Neuronal stem cell (in vitro differentiated cells): ENCODE measurements at regions not wholly inside any gene's neighbourhood (a gene's known extent, or its start where the extent isn't known, plus 50 kb on each side); places are given as distances from the start of the nearest gene placed in this dataset.
"Not testable (repeated sequence)": the region's sequence is repeated elsewhere in the genome, so short reads cannot be mapped to it uniquely, and the experiment has no call there.

ENCODE experiments used
- DNase-seq: peaks from one replicate; pipeline ENCODE4 v3.0.0-alpha.2; 2013; ENCODE audit warnings: low spot score
- H2AFZ ChIP-seq: one replicate; pipeline ENCODE4 v1.6.1; 2013; ENCODE audit warnings: mild to moderate bottlenecking, low read length, inconsistent platforms
- H2AK5ac ChIP-seq: 2 replicates; pipeline ENCODE4 v1.6.1; 2013; ENCODE audit warnings: low read depth, mild to moderate bottlenecking, inconsistent platforms, low read length, moderate library complexity, mixed read lengths
- H2BK120ac ChIP-seq: 2 replicates; pipeline ENCODE4 v1.6.1; 2013; ENCODE audit warnings: low read depth, mild to moderate bottlenecking, inconsistent platforms, low read length, moderate library complexity, mixed read lengths
- H2BK12ac ChIP-seq: one replicate; pipeline ENCODE4 v1.6.1; 2013; ENCODE audit warnings: low read length, inconsistent platforms
- H2BK15ac ChIP-seq: 2 replicates; pipeline ENCODE4 v1.6.1; 2013; ENCODE audit warnings: mild to moderate bottlenecking, low read length, inconsistent platforms, mixed read lengths
- H2BK5ac ChIP-seq: one replicate; pipeline ENCODE4 v1.6.1; 2013; ENCODE audit warnings: inconsistent platforms, mild to moderate bottlenecking, low read length, moderate library complexity
- H3K14ac ChIP-seq: one replicate; pipeline ENCODE4 v1.6.1; 2013; ENCODE audit warnings: low read length, inconsistent platforms
- H3K18ac ChIP-seq: 2 replicates; pipeline ENCODE4 v1.6.1; 2013; ENCODE audit warnings: low read length, inconsistent platforms
- H3K23ac ChIP-seq: 2 replicates; pipeline ENCODE4 v1.6.1; 2013; ENCODE audit warnings: low read depth, mild to moderate bottlenecking, mixed read lengths, low read length, inconsistent platforms; ENCODE audit not compliant: poor library complexity
- H3K27ac ChIP-seq: replicated peaks from 3 replicates; pipeline ENCODE4 v1.5.1; 2013; ENCODE audit warnings: low read length, inconsistent platforms
- H3K27me3 ChIP-seq, 3 experiments: 2 replicates each; pipeline ENCODE4 v1.6.1; 2013; ENCODE audit warnings: low read length in 3 of 3, mild to moderate bottlenecking in 2 of 3, inconsistent platforms in 1 of 3, low read depth in 1 of 3, mixed read lengths in 1 of 3, moderate library complexity in 1 of 3; ENCODE audit not compliant: control insufficient read depth in 3 of 3, insufficient read depth in 3 of 3
- H3K36me3 ChIP-seq, 2 donors: replicated peaks in 1 of 2; 2 replicates each; pipeline ENCODE4 v1.6.1; 2013; ENCODE audit warnings: low read length in 2 of 2; ENCODE audit not compliant: control insufficient read depth in 2 of 2, insufficient read depth in 2 of 2
- H3K4ac ChIP-seq: 2 replicates; pipeline ENCODE4 v1.6.1; 2013; ENCODE audit warnings: inconsistent platforms, mild to moderate bottlenecking, low read length, moderate library complexity
- H3K4me1 ChIP-seq, 2 donors: 1 replicate in 1 of 2; 2 replicates in 1 of 2; pipeline ENCODE4 v1.6.1; 2013; ENCODE audit warnings: low read length in 2 of 2, low read depth in 1 of 2; ENCODE audit not compliant: control insufficient read depth in 2 of 2, insufficient read depth in 1 of 2
- H3K4me2 ChIP-seq: one replicate; pipeline ENCODE4 v1.6.1; 2013; ENCODE audit warnings: mild to moderate bottlenecking, low read length, inconsistent platforms; ENCODE audit not compliant: insufficient read depth, poor library complexity, severe bottlenecking
- H3K4me3 ChIP-seq, 2 donors: 2 replicates each; pipeline ENCODE4 v1.5.1; 2013; ENCODE audit warnings: low read length in 2 of 2, mild to moderate bottlenecking in 2 of 2, inconsistent platforms in 1 of 2, moderate library complexity in 1 of 2
- H3K79me1 ChIP-seq: one replicate; pipeline ENCODE4 v1.6.1; 2013; ENCODE audit warnings: low read depth, mild to moderate bottlenecking, inconsistent platforms, low read length, moderate library complexity
- H3K9ac ChIP-seq: one replicate; pipeline ENCODE4 v1.6.1; 2013; ENCODE audit warnings: mild to moderate bottlenecking, low read depth, low read length, inconsistent platforms; ENCODE audit not compliant: poor library complexity
- H3K9me3 ChIP-seq, 2 donors: replicated peaks in 1 of 2; 2 replicates each; pipeline versions ENCODE3 to v1.6.1; 2013; ENCODE audit warnings: low read length in 2 of 2, mild to moderate bottlenecking in 2 of 2, inconsistent platforms in 1 of 2, low read depth in 1 of 2, mixed read lengths in 1 of 2, moderate library complexity in 1 of 2; ENCODE audit not compliant: control insufficient read depth in 2 of 2, insufficient read depth in 1 of 2
- H4K8ac ChIP-seq: one replicate; pipeline ENCODE4 v1.6.1; 2013; ENCODE audit warnings: low read depth, mild to moderate bottlenecking, inconsistent platforms, low read length, moderate library complexity
- H4K91ac ChIP-seq: one replicate; pipeline ENCODE4 v1.6.1; 2013; ENCODE audit warnings: low read length, low read depth, mild to moderate bottlenecking, inconsistent platforms; ENCODE audit not compliant: poor library complexity
- WGBS, 2 donors: extraction: QIAGEN DNeasy Blood & Tissue Kit; methylation state at CpG; one replicate each; pipeline ENCODE4 v1.1.7; 2013; ENCODE audit warnings: missing lambda C conversion rate in 2 of 2, mixed read lengths in 1 of 2; ENCODE audit not compliant: insufficient read length in 2 of 2, insufficient replicate concordance in 1 of 2; ENCODE audit errors: extremely low coverage in 2 of 2; 5-methylcytosine and 5-hydroxymethylcytosine counted together

DNA sequence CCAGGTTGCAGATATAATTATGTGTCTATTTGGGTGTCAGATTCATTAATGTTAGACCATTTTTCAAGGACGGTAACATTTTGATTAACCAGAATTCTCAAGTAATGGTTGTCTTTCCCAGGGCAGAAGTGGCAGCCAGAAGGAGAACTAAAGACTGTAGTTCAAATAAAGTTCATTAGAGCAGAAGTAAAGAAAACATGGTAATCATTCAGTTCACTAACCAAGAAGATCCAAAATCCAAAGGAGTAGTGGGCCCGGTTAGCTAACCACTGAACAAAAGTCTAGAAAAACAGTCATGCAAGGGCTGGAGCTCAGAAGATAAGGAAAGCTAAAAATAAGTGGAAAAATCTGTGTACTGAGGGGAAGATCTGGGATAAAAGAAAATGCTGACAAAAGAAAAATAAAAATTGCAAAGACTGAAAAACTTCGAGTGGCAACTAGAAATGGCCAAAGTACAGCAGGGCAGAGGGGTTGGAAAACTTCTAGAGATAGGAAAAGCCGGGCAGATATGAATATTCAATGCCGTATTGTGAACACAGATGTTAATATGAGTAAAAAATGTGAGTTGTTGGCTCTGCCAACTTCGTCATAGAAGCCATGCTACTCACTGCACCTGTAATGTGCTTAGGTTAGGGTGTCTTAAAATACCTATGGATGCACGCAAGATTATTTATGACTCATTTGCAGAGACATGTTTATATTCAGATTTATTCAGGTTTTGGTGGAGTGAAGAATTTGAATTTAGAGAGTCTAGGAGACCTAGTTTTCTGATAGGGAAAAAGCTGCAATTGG lies 925.9 kb downstream of the LTN1 start:
- no peak overlapping the region for H3K18ac ChIP-seq
- no peak overlapping the region for H2BK15ac ChIP-seq
- no peak overlapping the region for H2BK5ac ChIP-seq
- H3K14ac ChIP-seq: no peak overlapping the region
- no peak overlapping the region for H3K27ac ChIP-seq
- H2AK5ac ChIP-seq: no peak overlapping the region
- no peak overlapping the region for H2BK12ac ChIP-seq
- no peak overlapping the region for H3K4me2 ChIP-seq
- no peak overlapping the region for H4K91ac ChIP-seq
- H4K8ac ChIP-seq: no peak overlapping the region
- no peaks in the 10 kb centered on the region for H3K79me1 ChIP-seq
- H3K4me1 ChIP-seq: peaks cover 0 to 7% of the 10 kb centered on the region in 2 donors
- H3K9me3 ChIP-seq: no peaks in the 10 kb centered on the region
- H3K4ac ChIP-seq: no peak overlapping the region
- no peaks in the 10 kb centered on the region for H3K36me3 ChIP-seq
- no CpG with 5 or more reads among the region's 7 CpGs for WGBS, 2 donors
- no peak overlapping the region for H3K4me3 ChIP-seq
- no peak overlapping the region for H3K9ac ChIP-seq
- no peak overlapping the region for H3K23ac ChIP-seq
- H2AFZ ChIP-seq: no peak overlapping the region
- no peak overlapping the region for H2BK120ac ChIP-seq
- H3K27me3 ChIP-seq: no peaks in the 10 kb centered on the region
- no peak for DNase-seq

DNA sequence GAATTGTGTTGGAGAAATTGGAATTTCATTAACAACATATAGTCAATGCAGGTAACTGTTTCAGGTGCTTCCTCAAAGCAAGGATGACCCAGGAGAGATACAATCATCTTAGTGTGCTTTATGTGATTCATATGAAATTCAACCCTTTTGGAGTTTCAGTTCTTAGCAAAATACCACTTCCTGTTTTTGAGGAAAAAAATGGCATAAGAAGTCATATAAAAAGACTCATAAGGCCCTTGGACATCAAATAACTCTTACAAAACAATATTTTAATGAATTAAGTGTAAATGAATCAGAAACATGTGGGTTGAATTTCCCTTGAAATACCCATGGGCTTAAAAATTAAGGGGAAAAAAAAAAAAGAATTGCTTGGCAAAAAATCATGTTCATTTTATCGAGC lies 926.6 kb downstream of the LTN1 start:
- H3K4ac ChIP-seq: no peak overlapping the region
- no peak overlapping the region for H3K4me2 ChIP-seq
- no peak overlapping the region for H3K14ac ChIP-seq
- H3K27me3 ChIP-seq: no peaks in the 10 kb centered on the region
- no peaks in the 10 kb centered on the region for H3K79me1 ChIP-seq
- no peak for DNase-seq
- H2BK5ac ChIP-seq: no peak overlapping the region
- H2AK5ac ChIP-seq: no peak overlapping the region
- no peak overlapping the region for H3K4me3 ChIP-seq
- no peak overlapping the region for H3K9ac ChIP-seq
- no peak overlapping the region for H3K27ac ChIP-seq
- H3K9me3 ChIP-seq: no peaks in the 10 kb centered on the region
- no peak overlapping the region for H2BK15ac ChIP-seq
- H2BK12ac ChIP-seq: no peak overlapping the region
- H2BK120ac ChIP-seq: no peak overlapping the region
- no peak overlapping the region for H4K91ac ChIP-seq
- no peak overlapping the region for H2AFZ ChIP-seq
- peaks cover 0 to 7% of the 10 kb centered on the region in 2 donors for H3K4me1 ChIP-seq
- no CpG with 5 or more reads among the region's 1 CpG for WGBS, 2 donors
- no peak overlapping the region for H4K8ac ChIP-seq
- no peak overlapping the region for H3K23ac ChIP-seq
- no peak overlapping the region for H3K18ac ChIP-seq
- no peaks in the 10 kb centered on the region for H3K36me3 ChIP-seq

DNA sequence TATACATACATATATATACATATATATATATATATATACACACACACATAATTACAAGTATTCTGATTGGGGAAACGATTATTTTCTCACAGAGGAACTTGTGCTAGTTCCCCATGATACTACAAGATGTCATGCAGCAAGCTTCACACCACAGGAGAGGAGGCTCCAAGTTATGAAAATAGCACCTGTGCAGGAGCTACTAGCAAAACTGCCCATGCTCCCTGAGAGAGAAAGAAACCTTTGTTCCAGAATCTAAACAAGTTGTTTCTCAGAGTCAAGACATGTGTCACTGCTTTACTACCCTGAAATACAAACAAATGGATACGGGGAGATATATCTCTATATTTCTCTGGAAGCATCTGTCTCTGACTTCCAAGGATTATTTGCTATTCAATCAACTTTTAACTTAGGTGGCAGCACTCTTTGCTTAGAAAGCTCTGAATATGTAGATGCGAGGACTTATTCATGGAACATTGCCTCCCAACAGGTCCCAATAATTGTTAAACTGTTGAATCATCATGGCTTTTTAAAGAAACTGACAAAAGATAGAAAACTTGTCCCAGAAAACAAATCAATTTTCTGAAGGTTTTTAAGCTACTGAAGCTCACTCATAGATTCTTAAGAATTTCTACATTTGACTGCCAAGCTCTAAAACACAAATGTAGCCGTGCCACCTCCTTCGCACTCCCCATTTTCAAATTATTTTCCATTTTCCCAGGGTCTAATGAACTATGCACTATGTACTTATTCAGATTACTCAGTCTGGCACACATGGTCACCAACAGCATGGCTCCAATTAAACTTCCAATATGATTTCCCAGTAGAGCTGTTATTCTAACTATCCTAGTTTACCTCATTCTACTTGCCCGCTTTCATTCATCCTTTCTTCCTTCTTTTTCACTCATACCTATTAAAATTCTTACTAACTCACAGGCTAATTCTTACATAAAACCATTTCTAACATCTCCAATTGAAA lies 929.1 kb downstream of the LTN1 start:
- Histone ChIP-seq H2AK5ac (no peak overlapping the region), H3K27ac (no peak overlapping the region), H3K4ac (no peak overlapping the region), H4K91ac (no peak overlapping the region), H3K9ac (no peak overlapping the region), H3K27me3 (no peaks in the 10 kb centered on the region), H2BK12ac (no peak overlapping the region), H3K4me1 (peaks cover 0 to 2% of the 10 kb centered on the region in 2 donors), H3K14ac (no peak overlapping the region), H4K8ac (no peak overlapping the region), H3K79me1 (no peaks in the 10 kb centered on the region), H3K9me3 (no peaks in the 10 kb centered on the region), H2BK15ac (no peak overlapping the region), H3K4me2 (no peak overlapping the region), H2BK5ac (no peak overlapping the region), H2AFZ (no peak overlapping the region), H3K18ac (no peak overlapping the region), H2BK120ac (no peak overlapping the region), H3K23ac (no peak overlapping the region), H3K36me3 (no peaks in the 10 kb centered on the region), H3K4me3 (no peak overlapping the region)
- DNase-seq: no peak
- WGBS, 2 donors: 100% methylated on average over 1 of the region's 6 CpGs

GRCh38 chr21:28052956-28053355 lies 939.7 kb downstream of the LTN1 start:
- H3K4me1 ChIP-seq, H2BK12ac ChIP-seq, H3K4ac ChIP-seq, H2BK5ac ChIP-seq, H3K27me3 ChIP-seq, H2BK120ac ChIP-seq, H3K23ac ChIP-seq, H3K4me2 ChIP-seq, H3K79me1 ChIP-seq, H3K36me3 ChIP-seq, H2AFZ ChIP-seq, H2AK5ac ChIP-seq, H3K4me3 ChIP-seq, H2BK15ac ChIP-seq, H3K27ac ChIP-seq, H4K91ac ChIP-seq, H3K14ac ChIP-seq, H3K9ac ChIP-seq, H3K18ac ChIP-seq, H3K9me3 ChIP-seq, DNase-seq, H4K8ac ChIP-seq: not testable (repeated sequence)
- no CpG with 5 or more reads among the region's 1 CpG for WGBS, 2 donors
